Osteoblast (primary cell): ENCODE measurements at regions not wholly inside any gene's neighbourhood (a gene's known extent, or its start where the extent isn't known, plus 50 kb on each side); places are given as distances from the start of the nearest gene placed in this dataset.

ENCODE experiments used
- DNase-seq: peaks from one replicate; pipeline ENCODE4 v3.0.0; 2011; ENCODE audit warnings: low spot score, mixed read lengths; ENCODE audit not compliant: insufficient read length; ENCODE audit errors: missing footprints
- H2AFZ ChIP-seq: 2 replicates; pipeline ENCODE4 v1.6.0; 2011; ENCODE audit warnings: mild to moderate bottlenecking, low read length
- H3K27ac ChIP-seq: 2 replicates; pipeline ENCODE4 v1.5.1; 2011; ENCODE audit warnings: mild to moderate bottlenecking, low read depth, low read length, moderate library complexity
- H3K27me3 ChIP-seq: 2 replicates; pipeline ENCODE4 v1.6.0; 2012; ENCODE audit warnings: mild to moderate bottlenecking, control low read depth, inconsistent platforms, low read length, moderate library complexity; ENCODE audit not compliant: insufficient read depth
- H3K36me3 ChIP-seq: 2 replicates; pipeline ENCODE4 v1.5.1; 2011; ENCODE audit warnings: mild to moderate bottlenecking, low read length, control low read depth, moderate library complexity; ENCODE audit not compliant: insufficient read depth
- H3K4me1 ChIP-seq: 2 replicates; pipeline ENCODE4 v1.5.1; 2011; ENCODE audit warnings: mild to moderate bottlenecking, low read length, control low read depth, moderate library complexity; ENCODE audit not compliant: insufficient read depth
- H3K4me2 ChIP-seq: 2 replicates; pipeline ENCODE4 v1.6.0; 2011; ENCODE audit warnings: mild to moderate bottlenecking, low read length; ENCODE audit not compliant: insufficient read depth
- H3K4me3 ChIP-seq: fragments of 200-600 bp; sonication (generic); 3 replicates; pipeline ENCODE4 v1.5.1; 2012; ENCODE audit warnings: mild to moderate bottlenecking, low read length, inconsistent platforms; ENCODE audit not compliant: insufficient read depth
- H3K79me2 ChIP-seq: 2 replicates; pipeline ENCODE4 v1.6.0; 2012; ENCODE audit warnings: mild to moderate bottlenecking, low read length, control low read depth, inconsistent platforms; ENCODE audit not compliant: insufficient read depth
- H3K9me3 ChIP-seq: 2 replicates; pipeline ENCODE4 v1.5.1; 2011; ENCODE audit warnings: low read depth, low read length, control low read depth
- H4K20me1 ChIP-seq: 2 replicates; pipeline ENCODE4 v1.6.0; 2012; ENCODE audit warnings: mild to moderate bottlenecking, low read length, control low read depth; ENCODE audit not compliant: insufficient read depth
- TF ChIP-seq, protein P1 (sequence below): IDR thresholded peaks from 2 replicates; pipeline ENCODE4 v1.5.1; 2011; ENCODE audit warnings: mild to moderate bottlenecking, low read depth, low read length, moderate library complexity; ENCODE audit errors: extremely low read depth

DNA sequence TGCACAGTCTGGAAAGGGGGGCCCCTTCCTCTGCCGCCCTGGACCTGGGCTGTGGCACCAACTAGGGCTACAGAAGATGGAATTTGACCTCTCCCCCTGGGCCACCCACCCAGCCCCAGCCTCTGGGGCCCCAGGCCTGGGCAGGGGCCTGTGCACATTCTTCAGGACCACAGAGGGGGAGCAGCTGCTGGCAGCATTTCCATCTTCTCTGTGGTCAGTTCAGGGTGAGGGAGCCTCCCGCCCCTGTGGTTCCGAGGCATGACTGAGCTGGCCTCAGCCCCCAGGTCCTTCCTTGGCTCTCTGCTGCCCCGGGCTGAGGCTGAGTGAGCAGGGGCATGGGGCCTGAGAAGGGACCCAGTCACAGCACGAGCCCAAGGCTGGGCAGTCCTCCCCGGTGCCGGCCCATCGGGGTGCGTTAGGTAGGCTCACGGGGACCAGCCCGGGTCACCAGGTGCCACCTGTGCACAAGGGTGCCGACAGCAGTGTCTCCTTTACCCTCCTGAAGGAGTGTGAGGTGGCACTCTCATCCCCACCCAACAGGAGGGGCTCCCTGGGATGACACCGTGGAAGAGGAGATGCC lies 63.2 kb downstream of the UNCX start:
- no peaks in the 10 kb centered on the region for H3K36me3 ChIP-seq
- no peak overlapping the region for H3K4me3 ChIP-seq
- no peak overlapping the region for H2AFZ ChIP-seq
- peaks cover 17% of the 10 kb centered on the region for H3K27me3 ChIP-seq
- no peak for DNase-seq
- no peaks in the 10 kb centered on the region for H4K20me1 ChIP-seq
- no peak overlapping the region for H3K27ac ChIP-seq
- H3K4me2 ChIP-seq: no peak overlapping the region
- no peaks in the 10 kb centered on the region for H3K4me1 ChIP-seq
- TF ChIP-seq, protein P1, sequence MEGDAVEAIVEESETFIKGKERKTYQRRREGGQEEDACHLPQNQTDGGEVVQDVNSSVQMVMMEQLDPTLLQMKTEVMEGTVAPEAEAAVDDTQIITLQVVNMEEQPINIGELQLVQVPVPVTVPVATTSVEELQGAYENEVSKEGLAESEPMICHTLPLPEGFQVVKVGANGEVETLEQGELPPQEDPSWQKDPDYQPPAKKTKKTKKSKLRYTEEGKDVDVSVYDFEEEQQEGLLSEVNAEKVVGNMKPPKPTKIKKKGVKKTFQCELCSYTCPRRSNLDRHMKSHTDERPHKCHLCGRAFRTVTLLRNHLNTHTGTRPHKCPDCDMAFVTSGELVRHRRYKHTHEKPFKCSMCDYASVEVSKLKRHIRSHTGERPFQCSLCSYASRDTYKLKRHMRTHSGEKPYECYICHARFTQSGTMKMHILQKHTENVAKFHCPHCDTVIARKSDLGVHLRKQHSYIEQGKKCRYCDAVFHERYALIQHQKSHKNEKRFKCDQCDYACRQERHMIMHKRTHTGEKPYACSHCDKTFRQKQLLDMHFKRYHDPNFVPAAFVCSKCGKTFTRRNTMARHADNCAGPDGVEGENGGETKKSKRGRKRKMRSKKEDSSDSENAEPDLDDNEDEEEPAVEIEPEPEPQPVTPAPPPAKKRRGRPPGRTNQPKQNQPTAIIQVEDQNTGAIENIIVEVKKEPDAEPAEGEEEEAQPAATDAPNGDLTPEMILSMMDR: no peak
- no peaks in the 10 kb centered on the region for H3K79me2 ChIP-seq
- H3K9me3 ChIP-seq: no peaks in the 10 kb centered on the region

GRCh38 chr7:1296356-1296981 lies 63.8 kb downstream of the UNCX start:
- H3K27me3 ChIP-seq: peaks cover 15% of the 10 kb centered on the region
- H3K4me3 ChIP-seq: no peak overlapping the region
- H3K9me3 ChIP-seq: no peaks in the 10 kb centered on the region
- H3K79me2 ChIP-seq: no peaks in the 10 kb centered on the region
- peak; percentile 75 for DNase-seq
- no peak overlapping the region for H3K4me2 ChIP-seq
- H3K4me1 ChIP-seq: no peaks in the 10 kb centered on the region
- H4K20me1 ChIP-seq: no peaks in the 10 kb centered on the region
- no peak overlapping the region for H3K27ac ChIP-seq
- H3K36me3 ChIP-seq: no peaks in the 10 kb centered on the region
- TF ChIP-seq, protein P1: no peak
- H2AFZ ChIP-seq: no peak overlapping the region

GRCh38 chr7:1297017-1297960 lies 64.6 kb downstream of the UNCX start:
- Histone ChIP-seq H3K27ac (no peak overlapping the region), H3K79me2 (no peaks in the 10 kb centered on the region), H3K4me1 (no peaks in the 10 kb centered on the region), H3K27me3 (peaks cover 11% of the 10 kb centered on the region), H3K36me3 (no peaks in the 10 kb centered on the region), H3K9me3 (no peaks in the 10 kb centered on the region), H4K20me1 (no peaks in the 10 kb centered on the region), H2AFZ (no peak overlapping the region), H3K4me2 (no peak overlapping the region), H3K4me3 (no peak overlapping the region)
- no peak for DNase-seq
- TF ChIP-seq, protein P1: no peak
